B cell (primary cell): ENCODE measurements at regions not wholly inside any gene's neighbourhood (a gene's known extent, or its start where the extent isn't known, plus 50 kb on each side); places are given as distances from the start of the nearest gene placed in this dataset.

Source experiments
- ATAC-seq: fragments of 200-7000 bp; cut with Tn5 transposase; one replicate; pipeline ENCODE4 v1.10.0; 2021; ENCODE audit warnings: low read depth, mild to moderate bottlenecking, moderate number of reproducible peaks, moderate library complexity
- CTCF ChIA-PET: fragments of 350-600 bp; sonication (Branson Sonifier 250); formaldehyde crosslinking; loops from one replicate; lab custom pipeline; 2021; ENCODE audit warnings: antibody characterized with exemption, inconsistent platforms; lab: Charles Lee
- POLR2A ChIA-PET: fragments of 350-600 bp; sonication (Branson Sonifier 250); formaldehyde crosslinking; loops from one replicate; lab custom pipeline; 2021; ENCODE audit warnings: antibody characterized with exemption; lab: Charles Lee
- DNase-seq: peaks from one replicate; pipeline ENCODE4 v3.0.0; 2013
- H2AFZ ChIP-seq: 2 replicates; pipeline ENCODE4 v1.6.1; 2012; ENCODE audit warnings: mild to moderate bottlenecking, low read depth, low read length; ENCODE audit not compliant: insufficient read depth, poor library complexity, severe bottlenecking
- H3K27ac ChIP-seq, 2 donors: 1 replicate in 1 of 2; 2 replicates in 1 of 2; pipeline ENCODE4 v1.5.1; 2012 to 2013; ENCODE audit warnings: low read length in 2 of 2, mild to moderate bottlenecking in 2 of 2, moderate library complexity in 1 of 2
- H3K27me3 ChIP-seq, 4 experiments: fragments of 200-600 bp in 1 of 4; sonication (generic) in 1 of 4; replicated peaks in 1 of 4; 1 replicate in 2 of 4; 2 replicates in 2 of 4; pipeline versions ENCODE4 v1.6.1 to v1.7.0; 2013 to 2016; ENCODE audit warnings: low read length in 3 of 4, mild to moderate bottlenecking in 2 of 4, mixed read lengths in 1 of 4, moderate library complexity in 1 of 4; ENCODE audit not compliant: insufficient read depth in 4 of 4, control insufficient read depth in 3 of 4; ENCODE audit errors: control extremely low read depth in 1 of 4
- H3K36me3 ChIP-seq, 2 experiments: replicated peaks in 1 of 2; 1 replicate in 1 of 2; 2 replicates in 1 of 2; pipeline versions ENCODE4 v1.6.1 to v1.7.1; 2013; ENCODE audit warnings: low read length in 1 of 2; ENCODE audit not compliant: insufficient read depth in 2 of 2, control insufficient read depth in 1 of 2; ENCODE audit errors: control extremely low read depth in 1 of 2, extremely low read depth in 1 of 2
- H3K4me1 ChIP-seq, 2 donors: fragments of 200-600 bp in 1 of 2; sonication (generic) in 1 of 2; 1 replicate in 1 of 2; 2 replicates in 1 of 2; pipeline versions ENCODE4 v1.5.1 to v1.6.1; 2013 to 2017; ENCODE audit warnings: low read length in 2 of 2; ENCODE audit not compliant: control insufficient read depth in 2 of 2, insufficient read depth in 2 of 2
- H3K4me2 ChIP-seq: replicated peaks from 2 replicates; pipeline ENCODE3; 2012; ENCODE audit warnings: mild to moderate bottlenecking, low read depth, low read length; ENCODE audit not compliant: poor library complexity, severe bottlenecking
- H3K4me3 ChIP-seq, 5 experiments: fragments of 200-600 bp in 1 of 5; sonication (generic) in 1 of 5; 1 replicate in 3 of 5; 2 replicates in 2 of 5; pipeline versions ENCODE4 v1.5.1 to v1.7.0; 2011 to 2016; ENCODE audit warnings: low read length in 4 of 5, mild to moderate bottlenecking in 4 of 5, low read depth in 2 of 5, control low read depth in 1 of 5, moderate library complexity in 1 of 5; ENCODE audit not compliant: insufficient read depth in 1 of 5; ENCODE audit errors: control extremely low read depth in 1 of 5, extremely low read depth in 1 of 5
- H3K79me2 ChIP-seq: fragments of 200-600 bp; sonication (generic); one replicate; pipeline ENCODE4 v1.6.0; 2016; ENCODE audit warnings: low read length; ENCODE audit not compliant: control insufficient read depth, insufficient read depth
- H3K9ac ChIP-seq: fragments of 200-600 bp; sonication (generic); 2 replicates; pipeline ENCODE4 v1.6.1; 2017; ENCODE audit warnings: mild to moderate bottlenecking, low read length, moderate library complexity
- H3K9me3 ChIP-seq, 3 donors: one replicate each; pipeline versions ENCODE4 v1.6.1 to v1.7.1; 2013; ENCODE audit warnings: low read length in 2 of 3; ENCODE audit not compliant: control insufficient read depth in 2 of 3, insufficient read depth in 1 of 3; ENCODE audit errors: control extremely low read depth in 1 of 3
- H4K20me1 ChIP-seq: 2 replicates; pipeline ENCODE4 v1.6.0; 2012; ENCODE audit warnings: mild to moderate bottlenecking, low read length; ENCODE audit not compliant: insufficient read depth, control insufficient read depth, poor library complexity, severe bottlenecking
- H3K27ac Mint-ChIP-seq: one replicate; pipeline ENCODE4 v1.8.0; 2021; ENCODE audit warnings: mixed read lengths
- H3K27me3 Mint-ChIP-seq: one replicate; pipeline ENCODE4 v1.8.0; 2021; ENCODE audit warnings: mixed read lengths
- H3K4me1 Mint-ChIP-seq: one replicate; pipeline ENCODE4 v1.8.0; 2021; ENCODE audit warnings: mixed read lengths
- H3K4me3 Mint-ChIP-seq: one replicate; pipeline ENCODE4 v1.8.0; 2021; ENCODE audit warnings: mixed read lengths
- H3K9me3 Mint-ChIP-seq: one replicate; pipeline ENCODE4 v1.8.0; 2022; ENCODE audit warnings: mixed read lengths; ENCODE audit not compliant: insufficient read depth
- CTCF ChIP-seq: fragments of 200-600 bp; IDR thresholded peaks from one replicate; pipeline ENCODE4 v1.8.0; 2022; ENCODE audit warnings: antibody characterized with exemption, mild to moderate bottlenecking
- EZH2 ChIP-seq: IDR thresholded peaks from 2 replicates; pipeline ENCODE4 v1.6.1; 2012; ENCODE audit warnings: borderline replicate concordance, low read depth, mild to moderate bottlenecking, moderate library complexity, low read length; ENCODE audit not compliant: insufficient read depth, poor library complexity, severe bottlenecking
- WGBS: methylation state at CpG from one replicate; pipeline ENCODE4 v1.1.5; 2013; ENCODE audit warnings: missing lambda C conversion rate; ENCODE audit not compliant: insufficient coverage; 5-methylcytosine and 5-hydroxymethylcytosine counted together
- intact Hi-C: fragments of 100-400 bp; cut with micrococcal nuclease; formaldehyde crosslinking; loops from one replicate; pipeline ENCODE4 v1.10.0; 2022

DNA sequence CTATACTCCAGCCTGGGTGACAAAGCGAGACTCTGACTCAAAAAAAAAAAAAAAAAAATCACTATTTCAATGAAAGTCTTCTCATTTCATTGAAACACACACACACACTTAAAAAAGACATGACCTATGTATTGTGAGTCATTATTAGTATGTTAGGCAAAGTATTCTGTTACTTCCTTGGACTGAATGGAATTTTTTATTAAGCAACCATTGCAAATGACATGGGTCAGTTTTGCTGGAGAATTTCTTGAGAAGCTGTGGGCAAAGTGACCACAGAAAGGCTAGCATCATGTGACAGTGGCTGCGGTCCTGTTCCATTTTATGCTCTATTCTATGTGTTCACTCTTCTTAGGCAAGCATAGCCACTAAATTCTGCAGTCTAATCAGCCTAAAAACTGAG is 695.7 kb downstream of the TDRD15 start:
- Histone ChIP-seq H4K20me1 (no peaks in the 10 kb centered on the region), H3K79me2 (no peaks in the 10 kb centered on the region), H3K4me3 (no peak overlapping the region), H3K36me3 (no peaks in the 10 kb centered on the region), H3K4me2 (no peak overlapping the region), H3K9me3 (peaks cover 0 to 2% (median 0%) of the 10 kb centered on the region in 3 donors), H3K4me1 (no peaks in the 10 kb centered on the region), H2AFZ (no peak overlapping the region), H3K27me3 (no peaks in the 10 kb centered on the region), H3K9ac (no peak overlapping the region), H3K27ac (no peak overlapping the region)
- no peak overlapping the region for H3K4me3 Mint-ChIP-seq
- DNase-seq (no peak), ATAC-seq (no peak)
- no peaks in the 10 kb centered on the region for H3K27me3 Mint-ChIP-seq
- ChIA-PET CTCF (no interaction called here), POLR2A (no interaction called here)
- H3K27ac Mint-ChIP-seq, result no peak overlapping the region
- WGBS, result 83% methylated on average over 1 of the region's 2 CpGs
- TF ChIP-seq CTCF (no peak), EZH2 (no peak)
- no peaks in the 10 kb centered on the region for H3K4me1 Mint-ChIP-seq
- H3K9me3 Mint-ChIP-seq, result peaks cover 3% of the 10 kb centered on the region
- intact Hi-C loops, result no loop called here

GRCh38 chr2:21820271-21820670 is 696.5 kb downstream of the TDRD15 start:
- Histone ChIP-seq H3K4me1 (no peaks in the 10 kb centered on the region), H3K4me2 (no peak overlapping the region), H3K79me2 (no peaks in the 10 kb centered on the region), H3K4me3 (no peak overlapping the region), H3K36me3 (no peaks in the 10 kb centered on the region), H3K27ac (no peak overlapping the region), H4K20me1 (no peaks in the 10 kb centered on the region), H3K27me3 (no peaks in the 10 kb centered on the region), H2AFZ (no peak overlapping the region), H3K9me3 (peaks cover 0 to 2% (median 0%) of the 10 kb centered on the region in 3 donors), H3K9ac (no peak overlapping the region)
- H3K4me3 Mint-ChIP-seq, result no peak overlapping the region
- H3K9me3 Mint-ChIP-seq, result peaks cover 3% of the 10 kb centered on the region
- ATAC-seq (no peak), DNase-seq (no peak)
- H3K4me1 Mint-ChIP-seq, result no peaks in the 10 kb centered on the region
- intact Hi-C loops, result no loop called here
- TF ChIP-seq EZH2, result no peak
- no peak for TF ChIP-seq CTCF
- ChIA-PET CTCF (no interaction called here), POLR2A (no interaction called here)
- WGBS, result no CpG with 5 or more reads among the region's 1 CpG
- no peak overlapping the region for H3K27ac Mint-ChIP-seq
- no peaks in the 10 kb centered on the region for H3K27me3 Mint-ChIP-seq
